HUES6 (cell line): ENCODE measurements at regions not wholly inside any gene's neighbourhood (a gene's known extent, or its start where the extent isn't known, plus 50 kb on each side); places are given as distances from the start of the nearest gene placed in this dataset.
"Not testable (repeated sequence)": the region's sequence is repeated elsewhere in the genome, so short reads cannot be mapped to it uniquely, and the experiment has no call there.

Experiments
- H3K27ac ChIP-seq: 2 replicates; pipeline ENCODE4 v1.7.0; 2013; ENCODE audit warnings: low read depth, mild to moderate bottlenecking, low read length, inconsistent platforms
- H3K27me3 ChIP-seq: 2 replicates; pipeline ENCODE4 v1.6.1; 2013; ENCODE audit warnings: low read length; ENCODE audit not compliant: control insufficient read depth, insufficient read depth
- H3K36me3 ChIP-seq: 2 replicates; pipeline ENCODE4 v1.6.1; 2013; ENCODE audit warnings: low read length; ENCODE audit not compliant: control insufficient read depth, insufficient read depth
- H3K4me1 ChIP-seq: 2 replicates; pipeline ENCODE4 v1.6.1; 2013; ENCODE audit warnings: low read length; ENCODE audit not compliant: control insufficient read depth, insufficient read depth
- H3K4me3 ChIP-seq: 2 replicates; pipeline ENCODE4 v1.5.1; 2013; ENCODE audit warnings: low read depth, low read length
- H3K9ac ChIP-seq: one replicate; pipeline ENCODE4 v1.6.1; 2013; ENCODE audit warnings: mild to moderate bottlenecking, low read length
- H3K9me3 ChIP-seq: 2 replicates; pipeline ENCODE4 v1.6.1; 2013; ENCODE audit warnings: low read depth, low read length; ENCODE audit not compliant: control insufficient read depth, insufficient read depth

DNA sequence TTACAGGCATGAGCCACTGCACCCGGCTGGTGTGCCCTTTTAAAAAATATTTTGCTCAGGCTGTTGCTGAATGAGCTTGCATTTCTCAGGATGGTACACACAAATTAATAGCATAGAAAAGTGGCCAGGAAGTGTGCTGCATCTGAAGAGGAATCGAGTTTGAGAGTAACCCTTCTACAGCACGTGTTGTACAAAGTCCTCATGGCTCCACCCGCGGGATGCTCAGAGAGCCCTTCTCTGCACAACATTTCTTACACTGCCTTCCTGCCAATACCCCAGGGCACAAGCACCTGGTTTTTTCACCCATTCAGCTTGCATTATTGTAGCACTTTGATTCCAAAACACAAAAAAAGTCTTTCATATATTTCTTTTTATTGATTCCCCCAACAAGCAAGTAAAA is 90.1 kb upstream of the NEDD4L start:
- Histone ChIP-seq H3K4me3 (no peak overlapping the region), H3K36me3 (no peaks in the 10 kb centered on the region), H3K27ac (no peak overlapping the region), H3K4me1 (no peaks in the 10 kb centered on the region), H3K27me3 (no peaks in the 10 kb centered on the region), H3K9me3 (no peaks in the 10 kb centered on the region), H3K9ac (no peak overlapping the region)

DNA sequence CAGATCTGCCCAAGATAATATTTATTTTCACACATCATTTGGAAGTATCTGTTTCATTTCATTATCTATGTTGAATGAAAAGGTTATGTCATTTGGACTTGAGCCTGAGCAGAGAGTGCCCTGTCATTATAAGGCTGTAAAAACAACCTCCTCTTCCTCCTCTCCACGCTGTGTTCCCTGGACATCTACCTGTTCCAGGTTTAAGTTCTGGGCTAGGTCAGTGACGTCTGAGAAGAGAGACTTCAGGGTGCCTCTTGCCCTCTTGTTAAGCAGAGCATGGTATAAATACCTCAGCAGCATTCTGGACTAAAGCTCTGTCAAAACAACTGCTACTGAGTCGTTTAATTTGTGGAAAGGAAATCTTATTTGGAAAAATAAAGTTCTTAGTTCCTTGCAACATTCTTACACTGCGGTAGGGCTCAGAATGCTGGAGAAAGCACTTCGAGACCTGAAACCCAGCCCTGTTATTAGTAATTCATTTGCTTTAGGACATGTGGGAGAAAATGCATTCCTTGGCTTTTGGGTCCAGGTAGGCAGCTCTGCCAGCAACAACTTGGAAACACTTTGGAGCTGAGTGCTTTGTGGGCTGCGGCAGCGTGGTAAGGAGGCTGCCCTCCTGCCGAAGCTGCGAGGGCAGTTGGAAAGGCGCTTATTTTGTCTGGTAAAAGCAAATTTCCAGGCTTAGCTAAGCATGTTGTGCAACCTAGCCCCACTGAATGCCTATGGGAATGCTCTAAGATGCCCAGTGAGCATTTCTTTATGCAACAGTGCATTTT is 91.8 kb upstream of the NEDD4L start:
- Histone ChIP-seq H3K4me1 (no peaks in the 10 kb centered on the region), H3K27me3 (no peaks in the 10 kb centered on the region), H3K9ac (no peak overlapping the region), H3K9me3 (no peaks in the 10 kb centered on the region), H3K4me3 (no peak overlapping the region), H3K27ac (no peak overlapping the region), H3K36me3 (no peaks in the 10 kb centered on the region)

GRCh38 chr18:57951117-57951796 is 92.8 kb upstream of the NEDD4L start:
- Histone ChIP-seq H3K9ac (no peak overlapping the region), H3K27me3 (no peaks in the 10 kb centered on the region), H3K9me3 (no peaks in the 10 kb centered on the region), H3K4me1 (no peaks in the 10 kb centered on the region), H3K27ac (no peak overlapping the region), H3K36me3 (no peaks in the 10 kb centered on the region), H3K4me3 (no peak overlapping the region)

DNA sequence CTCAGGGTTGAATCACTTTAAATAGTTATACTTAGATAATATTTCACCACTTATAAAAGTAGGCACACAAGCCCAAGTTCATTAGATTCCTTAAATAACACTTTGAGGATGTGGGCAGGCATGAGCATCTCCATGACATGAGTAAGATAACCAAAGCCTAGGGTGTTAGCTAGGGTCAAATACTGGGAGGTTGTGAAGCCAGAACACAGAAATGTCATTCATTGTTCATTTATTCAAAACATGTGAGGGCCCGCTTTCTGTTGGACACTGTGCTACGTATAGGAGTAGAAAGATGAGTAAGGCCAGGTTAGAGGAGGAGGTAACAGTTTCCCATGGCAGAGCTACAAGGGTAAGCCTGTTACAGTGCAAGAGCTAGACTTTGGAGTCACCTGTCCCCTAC is 93.5 kb upstream of the NEDD4L start:
- Histone ChIP-seq H3K36me3 (no peaks in the 10 kb centered on the region), H3K4me3 (no peak overlapping the region), H3K4me1 (no peaks in the 10 kb centered on the region), H3K9me3 (no peaks in the 10 kb centered on the region), H3K27ac (no peak overlapping the region), H3K9ac (no peak overlapping the region), H3K27me3 (no peaks in the 10 kb centered on the region)

- not testable (repeated sequence) for H3K4me3 ChIP-seq, H3K36me3 ChIP-seq, H3K9ac ChIP-seq, H3K9me3 ChIP-seq, H3K27me3 ChIP-seq, H3K4me1 ChIP-seq, H3K27ac ChIP-seq
Measured at GRCh38 chr18:57949335-57949734, 94.7 kb upstream of the NEDD4L start.

- H3K9ac ChIP-seq = no peak overlapping the region
- H3K4me1 ChIP-seq = peaks cover 12% of the 10 kb centered on the region
- H3K36me3 ChIP-seq = no peaks in the 10 kb centered on the region
- no peak overlapping the region for H3K27ac ChIP-seq
- H3K27me3 ChIP-seq = no peaks in the 10 kb centered on the region
- H3K9me3 ChIP-seq = no peaks in the 10 kb centered on the region
- H3K4me3 ChIP-seq = no peak overlapping the region
Measured at GRCh38 chr18:57947117-57947516, 96.9 kb upstream of the NEDD4L start.

- Histone ChIP-seq H3K4me1 (peaks cover 16% of the 10 kb centered on the region), H3K4me3 (no peak overlapping the region), H3K36me3 (no peaks in the 10 kb centered on the region), H3K27ac (no peak overlapping the region), H3K27me3 (no peaks in the 10 kb centered on the region), H3K9me3 (no peaks in the 10 kb centered on the region), H3K9ac (no peak overlapping the region)
Measured at GRCh38 chr18:57943723-57944122, 100.3 kb upstream of the NEDD4L start.

DNA sequence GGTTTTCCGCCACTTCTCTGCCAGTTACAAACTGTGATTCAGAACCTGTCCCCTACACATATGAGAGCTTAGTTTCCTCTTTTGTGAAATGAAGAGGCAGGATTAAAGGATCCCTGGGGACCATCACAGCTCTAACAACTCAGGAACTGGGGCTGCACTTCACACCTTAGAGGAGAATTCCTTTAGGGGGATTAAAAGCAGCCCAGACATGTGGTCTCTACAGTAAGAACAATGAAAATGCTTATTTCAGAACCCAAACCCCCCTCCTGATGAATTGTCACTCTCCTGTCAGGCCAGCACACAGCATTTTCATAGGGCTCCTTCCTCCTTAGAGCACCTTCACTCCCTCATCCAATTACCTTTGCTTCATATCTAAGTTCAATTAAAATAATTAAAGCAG is 101.5 kb upstream of the NEDD4L start:
- H3K27ac ChIP-seq = no peak overlapping the region
- no peak overlapping the region for H3K4me3 ChIP-seq
- no peak overlapping the region for H3K9ac ChIP-seq
- no peaks in the 10 kb centered on the region for H3K36me3 ChIP-seq
- no peaks in the 10 kb centered on the region for H3K27me3 ChIP-seq
- peaks cover 16% of the 10 kb centered on the region for H3K4me1 ChIP-seq
- H3K9me3 ChIP-seq = no peaks in the 10 kb centered on the region

- Histone ChIP-seq H3K9ac (no peak overlapping the region), H3K36me3 (no peaks in the 10 kb centered on the region), H3K27me3 (no peaks in the 10 kb centered on the region), H3K27ac (no peak overlapping the region), H3K9me3 (no peaks in the 10 kb centered on the region), H3K4me3 (no peak overlapping the region), H3K4me1 (peaks cover 16% of the 10 kb centered on the region)
Measured at GRCh38 chr18:57941841-57942489, 102.1 kb upstream of the NEDD4L start.

DNA sequence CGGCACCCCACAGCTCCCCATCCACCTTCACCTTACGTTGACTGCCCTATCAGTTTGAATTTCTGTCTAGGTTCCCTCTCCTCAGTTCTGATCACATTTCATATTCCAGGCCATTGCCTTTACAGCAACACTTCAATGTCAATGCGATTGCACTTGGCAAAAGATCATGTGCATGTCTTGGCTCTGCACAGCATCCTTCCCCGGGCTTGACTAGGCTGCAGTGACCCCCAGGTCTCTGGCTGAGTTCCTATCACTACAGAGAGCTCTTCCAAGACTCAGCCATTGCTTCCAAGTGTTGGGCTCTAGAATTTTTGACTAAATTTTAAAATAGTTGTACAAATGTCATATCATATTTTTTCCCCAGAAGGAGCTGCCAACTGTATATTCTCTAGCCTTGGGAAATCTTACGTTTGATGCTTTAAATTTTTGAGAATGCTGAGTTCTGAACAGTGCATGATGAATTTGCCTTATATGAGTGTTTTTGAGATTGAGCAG is 103.8 kb upstream of the NEDD4L start:
- no peak overlapping the region for H3K4me3 ChIP-seq
- H3K27ac ChIP-seq = no peak overlapping the region
- H3K36me3 ChIP-seq = no peaks in the 10 kb centered on the region
- no peaks in the 10 kb centered on the region for H3K9me3 ChIP-seq
- H3K4me1 ChIP-seq = peaks cover 16% of the 10 kb centered on the region
- no peak overlapping the region for H3K9ac ChIP-seq
- no peaks in the 10 kb centered on the region for H3K27me3 ChIP-seq

GRCh38 chr18:57934375-57934774 is 109.7 kb upstream of the NEDD4L start:
- not testable (repeated sequence) for H3K27ac ChIP-seq, H3K4me1 ChIP-seq, H3K27me3 ChIP-seq, H3K9ac ChIP-seq, H3K36me3 ChIP-seq, H3K9me3 ChIP-seq, H3K4me3 ChIP-seq
